ENCODE measurements at regions not wholly inside any gene's neighbourhood (a gene's known extent, or its start where the extent isn't known, plus 50 kb on each side); places are given as distances from the start of the nearest gene placed in this dataset.

DNA sequence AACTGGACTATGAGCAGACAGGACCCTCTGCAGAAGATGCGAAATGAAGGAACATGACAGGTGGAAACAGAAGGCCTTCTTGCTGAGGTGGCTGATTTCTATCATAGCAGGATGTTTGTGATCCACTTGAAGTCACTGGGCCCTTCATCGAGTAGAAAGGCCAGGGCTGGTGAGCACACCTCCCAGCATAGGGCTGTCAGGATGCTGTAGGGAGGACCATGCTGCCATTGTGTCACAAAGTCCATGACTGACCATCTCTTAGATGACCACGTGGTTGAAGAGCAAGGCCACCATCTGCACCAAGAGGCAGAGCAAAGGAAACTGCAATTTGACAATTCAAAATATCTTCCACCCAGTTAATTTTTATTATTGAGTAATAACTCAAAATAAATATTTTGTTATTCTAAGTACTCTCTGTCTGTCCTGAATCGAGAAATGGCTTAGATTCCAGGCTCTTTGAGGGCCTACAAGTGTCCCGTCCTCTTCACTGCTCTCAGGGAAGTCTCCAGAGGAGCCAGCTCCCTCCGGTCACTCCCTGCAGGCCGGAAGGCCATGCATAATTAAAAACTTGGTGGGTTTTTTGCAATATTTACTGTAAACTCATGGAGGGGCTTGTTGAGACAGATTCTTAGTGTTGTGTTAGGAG is 249.3 kb upstream of the ZMIZ1 start:
- Histone ChIP-seq H3K4me3 (ENCODE audit: insufficient read depth, low read depth, low read length) (no peak overlapping the region), H3K36me3 (replicated peaks; ENCODE audit: control insufficient read depth, insufficient read depth, low read length) (no peaks in the 10 kb centered on the region), H3K27me3 (ENCODE audit: control insufficient read depth, insufficient read depth, low read length) (no peaks in the 10 kb centered on the region)
- no peak for DNase-seq

GRCh38 chr10:78820007-78820362 is 248.8 kb upstream of the ZMIZ1 start:
- DNase-seq: no peak
- no peaks in the 10 kb centered on the region for H3K27me3 ChIP-seq (ENCODE audit: control insufficient read depth, insufficient read depth, low read length)
- H3K4me3 ChIP-seq (ENCODE audit: insufficient read depth, low read depth, low read length): no peak overlapping the region
- H3K36me3 ChIP-seq (replicated peaks; ENCODE audit: control insufficient read depth, insufficient read depth, low read length): no peaks in the 10 kb centered on the region

DNA sequence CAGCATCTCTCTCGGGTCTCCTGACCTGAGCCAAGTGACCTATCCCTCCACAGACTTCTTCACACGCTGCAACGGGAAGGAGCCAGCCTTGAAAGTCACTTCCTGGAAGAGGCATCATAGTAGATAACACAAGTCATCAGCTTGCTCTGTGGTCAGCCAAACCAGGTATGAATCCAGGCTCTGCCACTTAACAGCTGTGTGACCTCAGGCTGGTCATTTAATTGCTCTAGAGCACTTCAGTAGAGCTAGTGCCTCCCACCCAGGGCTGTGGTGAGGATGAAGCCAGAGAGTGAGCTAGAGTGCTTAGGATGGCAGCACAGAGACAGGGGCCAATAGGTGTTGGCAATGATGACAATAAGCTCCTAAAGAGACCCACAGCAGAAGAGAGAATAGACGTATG is 247.7 kb upstream of the ZMIZ1 start:
- no peaks in the 10 kb centered on the region for H3K36me3 ChIP-seq (replicated peaks; ENCODE audit: control insufficient read depth, insufficient read depth, low read length)
- H3K4me3 ChIP-seq (ENCODE audit: insufficient read depth, low read depth, low read length): no peak overlapping the region
- H3K27me3 ChIP-seq (ENCODE audit: control insufficient read depth, insufficient read depth, low read length): no peaks in the 10 kb centered on the region
- no peak for DNase-seq

GRCh38 chr10:78828647-78829539 is 239.9 kb upstream of the ZMIZ1 start:
- Histone ChIP-seq H3K36me3 (replicated peaks; ENCODE audit: control insufficient read depth, insufficient read depth, low read length) (no peaks in the 10 kb centered on the region), H3K27me3 (ENCODE audit: control insufficient read depth, insufficient read depth, low read length) (no peaks in the 10 kb centered on the region; the same call in 1 of the 2 replicates), H3K4me3 (ENCODE audit: insufficient read depth, low read depth, low read length) (no peak overlapping the region)
- DNase-seq: no peak

DNA sequence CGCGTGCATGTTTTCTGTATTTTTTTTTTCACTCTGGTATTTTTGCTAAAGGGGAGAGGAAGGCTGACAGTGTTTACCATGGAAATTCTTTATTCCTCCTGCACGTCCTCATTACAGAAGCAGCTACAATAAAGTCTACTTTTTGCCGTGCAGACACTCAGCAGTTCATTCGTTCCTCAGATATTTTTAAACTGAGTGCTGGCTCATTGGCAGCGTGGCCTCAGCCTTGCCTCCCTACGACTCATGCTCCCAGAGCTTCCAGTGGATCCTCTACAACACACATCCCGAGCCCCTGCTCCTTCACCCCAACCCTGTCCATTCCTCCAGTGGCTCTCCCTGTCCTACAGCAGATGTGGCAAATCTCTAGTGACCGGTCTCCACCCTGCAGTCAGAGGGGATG is 239.2 kb upstream of the ZMIZ1 start:
- Histone ChIP-seq H3K36me3 (replicated peaks; ENCODE audit: control insufficient read depth, insufficient read depth, low read length) (no peaks in the 10 kb centered on the region), H3K27me3 (ENCODE audit: control insufficient read depth, insufficient read depth, low read length) (no peaks in the 10 kb centered on the region; the same call in 1 of the 2 replicates), H3K4me3 (ENCODE audit: insufficient read depth, low read depth, low read length) (no peak overlapping the region)
- DNase-seq: no peak

- no peaks in the 10 kb centered on the region; the same call in 1 of the 2 replicates for H3K27me3 ChIP-seq (ENCODE audit: control insufficient read depth, insufficient read depth, low read length)
- no peak for DNase-seq
These were observed 238.4 kb upstream of the ZMIZ1 start for GRCh38 chr10:78830062-78830975.

GRCh38 chr10:78830976-78831375 is 237.8 kb upstream of the ZMIZ1 start:
- H3K27me3 ChIP-seq (ENCODE audit: control insufficient read depth, insufficient read depth, low read length): no peaks in the 10 kb centered on the region; the same call in 1 of the 2 replicates
- no peak overlapping the region for H3K4me3 ChIP-seq (ENCODE audit: insufficient read depth, low read depth, low read length)

More at GRCh38 chr10:78830062-78830975, 238.4 kb upstream of the ZMIZ1 start:
- Histone ChIP-seq H3K4me3 (ENCODE audit: insufficient read depth, low read depth, low read length) (no peak overlapping the region), H3K36me3 (replicated peaks; ENCODE audit: control insufficient read depth, insufficient read depth, low read length) (no peaks in the 10 kb centered on the region)

GRCh38 chr10:78831461-78831860 is 237.3 kb upstream of the ZMIZ1 start:
- no peaks in the 10 kb centered on the region; the same call in 1 of the 2 replicates for H3K27me3 ChIP-seq (ENCODE audit: control insufficient read depth, insufficient read depth, low read length)

More at GRCh38 chr10:78830976-78831375, 237.8 kb upstream of the ZMIZ1 start:
- DNase-seq: no peak
- no peaks in the 10 kb centered on the region for H3K36me3 ChIP-seq (replicated peaks; ENCODE audit: control insufficient read depth, insufficient read depth, low read length)

GRCh38 chr10:78832281-78832680 is 236.5 kb upstream of the ZMIZ1 start:
- Histone ChIP-seq H3K4me3 (ENCODE audit: insufficient read depth, low read depth, low read length) (no peak overlapping the region), H3K36me3 (replicated peaks; ENCODE audit: control insufficient read depth, insufficient read depth, low read length) (no peaks in the 10 kb centered on the region), H3K27me3 (ENCODE audit: control insufficient read depth, insufficient read depth, low read length) (no peaks in the 10 kb centered on the region; the same call in 1 of the 2 replicates)
- DNase-seq: no peak

More at GRCh38 chr10:78831461-78831860, 237.3 kb upstream of the ZMIZ1 start:
- Histone ChIP-seq H3K4me3 (ENCODE audit: insufficient read depth, low read depth, low read length) (no peak overlapping the region), H3K36me3 (replicated peaks; ENCODE audit: control insufficient read depth, insufficient read depth, low read length) (no peaks in the 10 kb centered on the region)
- DNase-seq: no peak

- DNase-seq: no peak
- no peaks in the 10 kb centered on the region for H3K27me3 ChIP-seq (ENCODE audit: control insufficient read depth, insufficient read depth, low read length)
- H3K36me3 ChIP-seq (replicated peaks; ENCODE audit: control insufficient read depth, insufficient read depth, low read length): no peaks in the 10 kb centered on the region
- no peak overlapping the region for H3K4me3 ChIP-seq (ENCODE audit: insufficient read depth, low read depth, low read length)
These were observed 230.6 kb upstream of the ZMIZ1 start for GRCh38 chr10:78838141-78838657.

DNA sequence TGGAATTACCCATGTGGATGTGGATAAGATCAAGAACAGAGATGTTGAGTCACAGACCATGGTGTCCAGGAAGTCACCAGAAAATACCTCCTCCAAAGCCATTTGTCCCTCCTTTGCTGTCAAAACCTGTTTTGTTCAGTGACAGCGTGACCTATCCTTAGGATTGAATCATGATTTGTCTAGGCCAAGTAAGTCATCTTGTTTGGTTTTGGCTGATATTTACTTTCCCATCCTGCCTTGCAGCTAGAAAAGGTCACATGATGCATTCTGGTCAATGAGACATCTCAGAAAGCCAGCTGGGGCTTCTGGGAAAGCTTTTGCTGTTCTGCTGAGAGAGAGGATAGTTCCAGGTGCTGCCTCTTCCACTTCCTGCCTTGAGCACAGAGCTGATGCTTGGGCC is 225.3 kb upstream of the ZMIZ1 start:
- H3K27me3 ChIP-seq (ENCODE audit: control insufficient read depth, insufficient read depth, low read length): 0 out of 2 replicates have a peak, but pooled peaks cover 2% of the 10 kb centered on the region
- no peak for DNase-seq
- H3K4me3 ChIP-seq (ENCODE audit: insufficient read depth, low read depth, low read length): no peak overlapping the region
- H3K36me3 ChIP-seq (replicated peaks; ENCODE audit: control insufficient read depth, insufficient read depth, low read length): no peaks in the 10 kb centered on the region

DNA sequence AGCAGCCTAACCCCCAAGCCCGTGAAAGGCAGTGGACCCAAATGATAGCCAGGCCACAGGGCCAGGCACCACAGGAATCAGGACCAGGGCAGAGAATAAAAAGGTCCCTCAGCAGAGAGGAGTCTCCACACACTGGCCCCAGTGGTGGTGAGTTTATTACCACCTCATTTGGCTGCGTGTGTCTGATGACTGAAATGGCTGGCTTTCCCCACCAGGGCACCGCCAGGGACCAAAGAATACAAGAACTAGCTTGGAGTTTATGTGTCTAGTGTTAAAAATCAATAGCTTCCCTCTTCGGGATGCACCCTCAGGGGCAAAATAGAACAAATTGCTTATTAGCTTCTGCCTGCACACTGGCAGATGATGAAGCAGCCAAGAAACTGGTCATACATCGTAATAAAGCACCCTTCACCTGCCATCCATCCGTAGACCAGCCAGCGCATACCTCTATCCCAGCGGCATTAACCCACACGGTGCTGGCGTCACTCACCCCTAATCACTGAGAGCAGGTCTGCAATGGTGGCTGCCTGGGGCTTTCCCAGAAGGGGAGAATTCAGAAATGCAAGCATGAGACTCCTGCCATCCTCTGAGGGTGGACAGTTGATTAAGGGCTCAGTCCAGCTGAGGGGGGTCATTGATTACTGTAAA is 223.7 kb upstream of the ZMIZ1 start:
- H3K27me3 ChIP-seq (ENCODE audit: control insufficient read depth, insufficient read depth, low read length): 0 out of 2 replicates have a peak, but pooled peaks cover 2% of the 10 kb centered on the region
- no peak overlapping the region for H3K4me3 ChIP-seq (ENCODE audit: insufficient read depth, low read depth, low read length)
- no peak for DNase-seq
- no peaks in the 10 kb centered on the region for H3K36me3 ChIP-seq (replicated peaks; ENCODE audit: control insufficient read depth, insufficient read depth, low read length)

- Histone ChIP-seq H3K27me3 (ENCODE audit: control insufficient read depth, insufficient read depth, low read length) (0 out of 2 replicates have a peak, but pooled peaks cover 2% of the 10 kb centered on the region), H3K4me3 (ENCODE audit: insufficient read depth, low read depth, low read length) (no peak overlapping the region), H3K36me3 (replicated peaks; ENCODE audit: control insufficient read depth, insufficient read depth, low read length) (no peaks in the 10 kb centered on the region)
- no peak for DNase-seq
These were observed 222.7 kb upstream of the ZMIZ1 start for GRCh38 chr10:78846071-78846470.

Data from H7 (cell line).